Mucosa of descending colon (tissue), 3 donors: ENCODE measurements at regions not wholly inside any gene's neighbourhood (a gene's known extent, or its start where the extent isn't known, plus 50 kb on each side); places are given as distances from the start of the nearest gene placed in this dataset.

Experiments
- ATAC-seq: fragments of 200-7000 bp; cut with Tn5 transposase; one replicate; pipeline ENCODE4 v1.9.1; 2020; ENCODE audit warnings: mild to moderate bottlenecking, moderate library complexity
- DNase-seq, 3 donors: peaks; one replicate each; pipeline ENCODE4 v3.0.0-alpha.2; 2020
- H3K36me3 ChIP-seq: fragments of 200-600 bp; one replicate; pipeline ENCODE4 v1.8.0; 2021; ENCODE audit warnings: low read depth, mild to moderate bottlenecking
- H3K4me1 ChIP-seq: fragments of 200-600 bp; one replicate; pipeline ENCODE4 v1.8.0; 2021; ENCODE audit warnings: low read depth, mild to moderate bottlenecking
- H3K4me3 ChIP-seq: fragments of 200-600 bp; one replicate; pipeline ENCODE4 v1.8.0; 2021; ENCODE audit warnings: mild to moderate bottlenecking
- H3K9me3 ChIP-seq: fragments of 200-600 bp; one replicate; pipeline ENCODE4 v1.8.0; 2021; ENCODE audit warnings: mild to moderate bottlenecking
- intact Hi-C, 2 donors: fragments of 100-400 bp; cut with DNase I in 1 of 2; cut with micrococcal nuclease in 1 of 2; formaldehyde crosslinking; loops; one replicate each; pipeline versions ENCODE4 v1.11.0 to v1.11.1; 2022; cut with DNase I, micrococcal nuclease
- TF ChIP-seq, protein P1 (sequence below): fragments of 200-600 bp; IDR thresholded peaks from one replicate; pipeline ENCODE4 v1.8.0; 2022; ENCODE audit warnings: antibody characterized with exemption, mild to moderate bottlenecking
- donor health status: DM: no; HTN: no; CAD: no; lungs with moderate emphysema.
- donor health status: DM: no; HTN: no; CAD: no.
- donor health status: DM: no; HTN: yes; CAD: no.

- H3K36me3 ChIP-seq, result no peaks in the 10 kb centered on the region
- no peak overlapping the region for H3K4me3 ChIP-seq
- TF ChIP-seq, protein P1, sequence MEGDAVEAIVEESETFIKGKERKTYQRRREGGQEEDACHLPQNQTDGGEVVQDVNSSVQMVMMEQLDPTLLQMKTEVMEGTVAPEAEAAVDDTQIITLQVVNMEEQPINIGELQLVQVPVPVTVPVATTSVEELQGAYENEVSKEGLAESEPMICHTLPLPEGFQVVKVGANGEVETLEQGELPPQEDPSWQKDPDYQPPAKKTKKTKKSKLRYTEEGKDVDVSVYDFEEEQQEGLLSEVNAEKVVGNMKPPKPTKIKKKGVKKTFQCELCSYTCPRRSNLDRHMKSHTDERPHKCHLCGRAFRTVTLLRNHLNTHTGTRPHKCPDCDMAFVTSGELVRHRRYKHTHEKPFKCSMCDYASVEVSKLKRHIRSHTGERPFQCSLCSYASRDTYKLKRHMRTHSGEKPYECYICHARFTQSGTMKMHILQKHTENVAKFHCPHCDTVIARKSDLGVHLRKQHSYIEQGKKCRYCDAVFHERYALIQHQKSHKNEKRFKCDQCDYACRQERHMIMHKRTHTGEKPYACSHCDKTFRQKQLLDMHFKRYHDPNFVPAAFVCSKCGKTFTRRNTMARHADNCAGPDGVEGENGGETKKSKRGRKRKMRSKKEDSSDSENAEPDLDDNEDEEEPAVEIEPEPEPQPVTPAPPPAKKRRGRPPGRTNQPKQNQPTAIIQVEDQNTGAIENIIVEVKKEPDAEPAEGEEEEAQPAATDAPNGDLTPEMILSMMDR, result no peak
- no peaks in the 10 kb centered on the region for H3K9me3 ChIP-seq
- no peak for DNase-seq
- H3K4me1 ChIP-seq, result no peaks in the 10 kb centered on the region
- intact Hi-C loops, result no loop called here
- no peak for ATAC-seq
These were observed 516.7 kb downstream of the JRKL start for GRCh38 chr11:96906476-96906875.

- Histone ChIP-seq H3K4me3 (no peak overlapping the region), H3K9me3 (no peaks in the 10 kb centered on the region), H3K4me1 (no peaks in the 10 kb centered on the region), H3K36me3 (no peaks in the 10 kb centered on the region)
- intact Hi-C loops, result no loop called here
- ATAC-seq (no peak), DNase-seq (no peak)
- TF ChIP-seq, protein P1, result no peak
These were observed 536.0 kb downstream of the JRKL start for GRCh38 chr11:96925862-96926261.

- ATAC-seq (no peak), DNase-seq (no peak)
- no peaks in the 10 kb centered on the region for H3K4me1 ChIP-seq
- H3K4me3 ChIP-seq, result no peak overlapping the region
- no peaks in the 10 kb centered on the region for H3K36me3 ChIP-seq
- TF ChIP-seq, protein P1, result no peak
- H3K9me3 ChIP-seq, result no peaks in the 10 kb centered on the region
- intact Hi-C loops, result no loop called here
These were observed 550.4 kb downstream of the JRKL start for GRCh38 chr11:96940227-96940626.

DNA sequence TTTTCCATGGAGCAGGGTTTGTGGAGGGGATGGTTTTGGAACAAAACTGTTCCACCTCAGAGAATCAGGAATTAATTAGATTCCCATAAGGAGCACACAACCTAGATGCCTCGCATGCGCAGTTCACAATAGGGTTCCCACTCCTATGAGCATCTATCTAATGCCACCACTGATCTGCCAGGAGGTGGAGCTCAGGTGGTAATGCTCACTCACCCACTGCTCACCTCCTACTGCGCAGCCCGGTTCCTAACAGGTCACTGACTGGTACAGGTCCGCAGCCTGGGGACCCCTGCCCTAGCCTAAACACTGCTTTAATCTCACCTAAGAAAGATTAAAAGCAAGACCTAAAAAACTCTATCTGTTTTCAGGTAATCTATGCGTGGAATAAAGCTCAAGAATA is 553.0 kb downstream of the JRKL start:
- no peak overlapping the region for H3K4me3 ChIP-seq
- no peaks in the 10 kb centered on the region for H3K9me3 ChIP-seq
- H3K36me3 ChIP-seq, result no peaks in the 10 kb centered on the region
- TF ChIP-seq, protein P1, result no peak
- intact Hi-C loops, result no loop called here
- ATAC-seq (no peak), DNase-seq (no peak)
- no peaks in the 10 kb centered on the region for H3K4me1 ChIP-seq

DNA sequence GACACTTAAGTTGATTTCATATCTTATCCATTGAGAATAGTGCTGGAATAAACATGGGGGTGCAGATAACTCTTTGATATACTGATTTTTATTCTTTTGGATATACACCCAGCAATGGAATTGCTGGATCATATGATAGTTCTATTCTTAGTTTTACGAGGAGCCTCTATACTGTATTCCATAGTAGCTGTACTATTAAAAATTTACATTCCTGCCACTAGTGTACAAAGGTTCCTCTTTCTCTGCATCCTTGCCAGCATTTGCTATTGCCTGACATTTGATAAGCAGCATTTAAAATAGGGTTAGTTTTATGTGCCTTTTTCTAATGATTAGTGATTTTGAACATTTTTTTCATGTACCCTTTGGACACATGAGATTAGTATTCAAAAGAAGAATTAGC is 554.2 kb downstream of the JRKL start:
- DNase-seq (no peak), ATAC-seq (no peak)
- TF ChIP-seq, protein P1, result no peak
- H3K4me3 ChIP-seq, result no peak overlapping the region
- no peaks in the 10 kb centered on the region for H3K4me1 ChIP-seq
- no peaks in the 10 kb centered on the region for H3K9me3 ChIP-seq
- H3K36me3 ChIP-seq, result no peaks in the 10 kb centered on the region
- intact Hi-C loops, result no loop called here

GRCh38 chr11:96948066-96948465 is 558.3 kb downstream of the JRKL start:
- ATAC-seq (no peak), DNase-seq (no peak)
- TF ChIP-seq, protein P1, result no peak
- Histone ChIP-seq H3K4me1 (no peaks in the 10 kb centered on the region), H3K4me3 (no peak overlapping the region), H3K9me3 (no peaks in the 10 kb centered on the region), H3K36me3 (no peaks in the 10 kb centered on the region)
- intact Hi-C loops, result no loop called here
